Uterus (tissue), 2 donors: ENCODE measurements at regions not wholly inside any gene's neighbourhood (a gene's known extent, or its start where the extent isn't known, plus 50 kb on each side); places are given as distances from the start of the nearest gene placed in this dataset.

Experiments used
- CTCF ChIP-seq, 4 experiments: fragments of 200-600 bp in 2 of 4; fragments of 450-650 bp in 2 of 4; sonication (generic) in 2 of 4; IDR thresholded peaks; one replicate each; pipeline ENCODE4 v1.5.1; 2016 to 2019; ENCODE audit warnings: antibody characterized with exemption in 4 of 4, mild to moderate bottlenecking in 2 of 4, moderate library complexity in 1 of 4
- POLR2A ChIP-seq, 2 donors: fragments of 450-650 bp; IDR thresholded peaks; one replicate each; pipeline ENCODE4 v1.6.1; 2016; ENCODE audit warnings: antibody characterized with exemption in 2 of 2, mild to moderate bottlenecking in 1 of 2, moderate library complexity in 1 of 2

GRCh38 chr6:48243071-48243470, 132.1 kb upstream of the PTCHD4 start:
- TF ChIP-seq CTCF (IDR thresholded peaks at IDR 0.05) (no peak), POLR2A (IDR thresholded peaks at IDR 0.05) (no peak)
